Karpas-422 (cell line): ENCODE measurements at regions not wholly inside any gene's neighbourhood (a gene's known extent, or its start where the extent isn't known, plus 50 kb on each side); places are given as distances from the start of the nearest gene placed in this dataset.

Source experiments
- DNase-seq: peaks from one replicate; pipeline ENCODE4 v3.0.0-alpha.2; 2015
- H2AFZ ChIP-seq: fragments of 200-600 bp; sonication (generic); 2 replicates; pipeline ENCODE4 v1.6.1; 2014; ENCODE audit warnings: antibody characterized with exemption, low read length, mixed read lengths
- H3K27ac ChIP-seq: fragments of 200-600 bp; sonication (generic); 2 replicates; pipeline ENCODE4 v1.5.1; 2014; ENCODE audit warnings: mild to moderate bottlenecking, low read length, moderate library complexity
- H3K27me3 ChIP-seq: fragments of 200-600 bp; sonication (generic); 2 replicates; pipeline ENCODE4 v1.6.1; 2014; ENCODE audit warnings: low read length, mixed read lengths
- H3K36me3 ChIP-seq: fragments of 200-600 bp; sonication (generic); 2 replicates; pipeline ENCODE4 v1.6.1; 2014; ENCODE audit warnings: low read length, mixed read lengths; ENCODE audit not compliant: insufficient read depth
- H3K4me1 ChIP-seq: fragments of 200-600 bp; sonication (generic); 2 replicates; pipeline ENCODE4 v1.6.1; 2014; ENCODE audit warnings: mild to moderate bottlenecking, low read length, mixed read lengths
- H3K4me2 ChIP-seq: fragments of 200-600 bp; sonication (generic); 2 replicates; pipeline ENCODE4 v1.6.1; 2014; ENCODE audit warnings: low read length, low read depth, mild to moderate bottlenecking; ENCODE audit not compliant: poor library complexity, severe bottlenecking
- H3K4me3 ChIP-seq: fragments of 200-600 bp; sonication (generic); 2 replicates; pipeline ENCODE4 v1.5.1; 2014; ENCODE audit warnings: mild to moderate bottlenecking, antibody characterized with exemption, low read length, mixed read lengths
- H3K79me2 ChIP-seq: fragments of 200-600 bp; sonication (generic); 2 replicates; pipeline ENCODE4 v1.6.1; 2014; ENCODE audit warnings: mild to moderate bottlenecking, low read length, mixed read lengths
- H3K9ac ChIP-seq: fragments of 200-600 bp; sonication (generic); 2 replicates; pipeline ENCODE4 v1.6.0; 2014; ENCODE audit warnings: low read length
- H3K9me2 ChIP-seq: fragments of 200-600 bp; sonication (generic), shearing (Covaris generic); replicated peaks from 2 replicates; pipeline ENCODE4 v1.6.0; 2014; ENCODE audit warnings: mild to moderate bottlenecking, low read length, moderate library complexity; ENCODE audit not compliant: insufficient read depth
- H3K9me3 ChIP-seq: fragments of 300-700, 200-600 bp; sonication (generic); 2 replicates; pipeline ENCODE4 v1.6.1; 2014; ENCODE audit warnings: low read length, mixed read lengths
- H4K20me1 ChIP-seq: fragments of 200-600 bp; sonication (generic); 2 replicates; pipeline ENCODE4 v1.6.1; 2014; ENCODE audit warnings: mild to moderate bottlenecking, antibody characterized with exemption, low read length, low read depth; ENCODE audit not compliant: insufficient read depth

DNA sequence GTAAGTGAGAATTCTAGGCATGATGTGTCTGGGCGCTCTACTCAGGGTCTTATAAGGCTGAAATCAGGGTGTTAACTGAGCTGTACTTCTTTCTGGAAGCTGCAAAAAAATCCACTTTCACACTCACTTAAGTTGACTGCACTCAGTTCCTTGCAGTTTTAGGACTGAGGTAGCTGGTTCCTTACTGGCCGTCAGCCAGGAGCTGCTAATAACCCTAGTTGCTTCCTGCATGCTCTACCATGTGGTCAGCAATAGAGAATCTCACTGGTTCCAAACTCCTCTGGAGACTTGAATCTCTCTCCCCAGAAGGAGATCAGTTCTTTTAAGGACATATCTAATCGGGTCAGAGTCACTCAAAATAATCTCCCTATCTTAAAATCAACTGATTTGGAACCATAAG, 911.2 kb downstream of the EFNA5 start:
- H3K4me1 ChIP-seq = no peaks in the 10 kb centered on the region
- DNase-seq = no peak
- no peak overlapping the region for H3K4me2 ChIP-seq
- no peak overlapping the region for H2AFZ ChIP-seq
- H3K9ac ChIP-seq = no peak overlapping the region
- H3K79me2 ChIP-seq = no peaks in the 10 kb centered on the region
- H3K27me3 ChIP-seq = no peaks in the 10 kb centered on the region
- no peak overlapping the region for H3K4me3 ChIP-seq
- no peaks in the 10 kb centered on the region for H3K36me3 ChIP-seq
- H3K27ac ChIP-seq = no peak overlapping the region
- H3K9me2 ChIP-seq = no peaks in the 10 kb centered on the region
- no peaks in the 10 kb centered on the region for H4K20me1 ChIP-seq
- peaks cover 7% of the 10 kb centered on the region; the same call in 1 of the 2 replicates for H3K9me3 ChIP-seq

DNA sequence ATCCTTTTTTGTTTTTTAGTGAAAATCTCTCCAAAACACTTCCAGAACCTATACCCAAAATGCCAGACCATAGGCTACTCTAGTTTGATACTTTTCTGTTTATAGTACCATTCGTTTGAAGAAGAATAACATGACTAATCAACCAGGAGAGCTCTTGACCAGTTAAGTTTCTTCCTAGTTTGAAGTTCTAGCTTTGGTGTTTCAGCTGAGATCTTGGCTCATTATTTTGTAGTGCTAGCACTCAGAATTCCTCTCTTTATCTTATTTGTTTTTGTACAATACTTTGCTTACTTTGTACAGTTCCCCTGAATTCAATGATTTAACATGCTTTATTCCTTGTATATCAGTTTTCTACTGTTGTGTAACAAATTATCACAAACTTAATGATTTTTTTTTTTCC, 911.6 kb downstream of the EFNA5 start:
- no peak overlapping the region for H3K27ac ChIP-seq
- H3K4me3 ChIP-seq = no peak overlapping the region
- no peak overlapping the region for H3K9ac ChIP-seq
- no peaks in the 10 kb centered on the region for H4K20me1 ChIP-seq
- no peak overlapping the region for H2AFZ ChIP-seq
- no peaks in the 10 kb centered on the region for H3K36me3 ChIP-seq
- DNase-seq = no peak
- H3K9me2 ChIP-seq = no peaks in the 10 kb centered on the region
- no peaks in the 10 kb centered on the region for H3K79me2 ChIP-seq
- H3K9me3 ChIP-seq = peaks cover 7% of the 10 kb centered on the region; the same call in 1 of the 2 replicates
- no peak overlapping the region for H3K4me2 ChIP-seq
- no peaks in the 10 kb centered on the region for H3K4me1 ChIP-seq
- no peaks in the 10 kb centered on the region for H3K27me3 ChIP-seq

- H3K9ac ChIP-seq = no peak overlapping the region
- no peak for DNase-seq
- H4K20me1 ChIP-seq = no peaks in the 10 kb centered on the region
- H3K4me3 ChIP-seq = no peak overlapping the region
- no peaks in the 10 kb centered on the region for H3K36me3 ChIP-seq
- H3K27me3 ChIP-seq = no peaks in the 10 kb centered on the region
- H3K4me2 ChIP-seq = no peak overlapping the region
- H3K9me3 ChIP-seq = peaks cover 7% of the 10 kb centered on the region; the same call in 1 of the 2 replicates
- no peaks in the 10 kb centered on the region for H3K9me2 ChIP-seq
- no peak overlapping the region for H3K27ac ChIP-seq
- H2AFZ ChIP-seq = no peak overlapping the region
- H3K4me1 ChIP-seq = no peaks in the 10 kb centered on the region
- no peaks in the 10 kb centered on the region for H3K79me2 ChIP-seq
Observed at GRCh38 chr5:106757672-106758071, 913.1 kb downstream of the EFNA5 start.

GRCh38 chr5:106755789-106756188, 914.9 kb downstream of the EFNA5 start:
- no peak overlapping the region for H3K4me2 ChIP-seq
- H3K27ac ChIP-seq = no peak overlapping the region
- H3K36me3 ChIP-seq = no peaks in the 10 kb centered on the region
- no peaks in the 10 kb centered on the region for H3K79me2 ChIP-seq
- H4K20me1 ChIP-seq = no peaks in the 10 kb centered on the region
- no peaks in the 10 kb centered on the region for H3K27me3 ChIP-seq
- no peak overlapping the region for H3K9ac ChIP-seq
- no peak for DNase-seq
- no peak overlapping the region for H3K4me3 ChIP-seq
- H3K9me3 ChIP-seq = no peaks in the 10 kb centered on the region
- H3K9me2 ChIP-seq = no peaks in the 10 kb centered on the region
- H2AFZ ChIP-seq = no peak overlapping the region
- no peaks in the 10 kb centered on the region for H3K4me1 ChIP-seq

GRCh38 chr5:106755066-106755465, 915.7 kb downstream of the EFNA5 start:
- Histone ChIP-seq H2AFZ (no peak overlapping the region), H4K20me1 (no peaks in the 10 kb centered on the region), H3K4me2 (no peak overlapping the region), H3K4me3 (no peak overlapping the region), H3K9me3 (no peaks in the 10 kb centered on the region), H3K4me1 (no peaks in the 10 kb centered on the region), H3K79me2 (no peaks in the 10 kb centered on the region), H3K27me3 (no peaks in the 10 kb centered on the region), H3K9me2 (no peaks in the 10 kb centered on the region), H3K27ac (no peak overlapping the region), H3K36me3 (no peaks in the 10 kb centered on the region), H3K9ac (no peak overlapping the region)
- no peak for DNase-seq

- no peak overlapping the region for H2AFZ ChIP-seq
- no peak overlapping the region for H3K4me2 ChIP-seq
- no peaks in the 10 kb centered on the region for H3K79me2 ChIP-seq
- H3K9me3 ChIP-seq = peaks cover 14% of the 10 kb centered on the region
- no peak overlapping the region for H3K9ac ChIP-seq
- no peak overlapping the region for H3K4me3 ChIP-seq
- no peaks in the 10 kb centered on the region for H4K20me1 ChIP-seq
- no peak overlapping the region for H3K27ac ChIP-seq
- no peaks in the 10 kb centered on the region for H3K36me3 ChIP-seq
- no peaks in the 10 kb centered on the region for H3K4me1 ChIP-seq
- no peak for DNase-seq
- no peaks in the 10 kb centered on the region for H3K9me2 ChIP-seq
- no peaks in the 10 kb centered on the region for H3K27me3 ChIP-seq
Observed at GRCh38 chr5:106749826-106750225, 920.9 kb downstream of the EFNA5 start.

DNA sequence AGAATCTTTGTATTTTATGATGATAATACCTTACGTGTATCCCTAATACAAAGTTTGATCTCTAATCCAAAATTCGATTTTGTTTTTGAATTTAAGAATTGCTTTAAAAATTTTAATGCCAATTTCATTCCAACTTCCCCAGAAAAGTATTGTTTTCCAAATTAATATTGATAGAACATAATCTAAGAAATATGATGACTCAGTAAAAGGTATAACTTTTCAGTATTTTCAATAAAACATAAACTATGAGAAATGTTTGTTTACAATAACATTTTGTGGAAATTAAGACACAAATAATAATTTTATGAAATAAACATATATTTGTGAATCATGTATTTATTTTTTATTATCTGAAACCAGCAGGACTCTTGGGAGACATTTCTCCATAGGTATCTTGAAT, 931.6 kb downstream of the EFNA5 start:
- H3K4me3 ChIP-seq = no peak overlapping the region
- H4K20me1 ChIP-seq = no peaks in the 10 kb centered on the region
- DNase-seq = no peak

GRCh38 chr5:106737111-106737510, 933.6 kb downstream of the EFNA5 start:
- DNase-seq = no peak
- Histone ChIP-seq H3K4me3 (no peak overlapping the region), H3K4me2 (no peak overlapping the region), H3K79me2 (no peaks in the 10 kb centered on the region), H4K20me1 (no peaks in the 10 kb centered on the region), H3K4me1 (no peaks in the 10 kb centered on the region), H2AFZ (no peak overlapping the region), H3K9ac (no peak overlapping the region), H3K36me3 (no peaks in the 10 kb centered on the region), H3K27me3 (no peaks in the 10 kb centered on the region), H3K9me2 (no peaks in the 10 kb centered on the region), H3K27ac (no peak overlapping the region), H3K9me3 (peaks cover 32% of the 10 kb centered on the region)

More for the DNA sequence above, 931.6 kb downstream of the EFNA5 start:
- H3K4me1 ChIP-seq = no peaks in the 10 kb centered on the region
- no peak overlapping the region for H3K27ac ChIP-seq
- H3K36me3 ChIP-seq = no peaks in the 10 kb centered on the region
- no peaks in the 10 kb centered on the region for H3K27me3 ChIP-seq
- H3K4me2 ChIP-seq = no peak overlapping the region
- H3K79me2 ChIP-seq = no peaks in the 10 kb centered on the region
- no peaks in the 10 kb centered on the region for H3K9me2 ChIP-seq
- no peak overlapping the region for H2AFZ ChIP-seq
- peaks cover 18% of the 10 kb centered on the region for H3K9me3 ChIP-seq
- H3K9ac ChIP-seq = no peak overlapping the region

GRCh38 chr5:106732624-106733023, 938.1 kb downstream of the EFNA5 start:
- Histone ChIP-seq H3K9me2 (no peaks in the 10 kb centered on the region), H3K4me3 (no peak overlapping the region), H2AFZ (no peak overlapping the region), H3K4me1 (no peaks in the 10 kb centered on the region), H3K9ac (no peak overlapping the region), H3K27ac (no peak overlapping the region), H3K79me2 (no peaks in the 10 kb centered on the region), H4K20me1 (no peaks in the 10 kb centered on the region), H3K4me2 (no peak overlapping the region), H3K9me3 (peaks cover 50% of the 10 kb centered on the region), H3K36me3 (no peaks in the 10 kb centered on the region), H3K27me3 (no peaks in the 10 kb centered on the region)
- DNase-seq = no peak
